SK-N-SH (cell line): ENCODE measurements at regions not wholly inside any gene's neighbourhood (a gene's known extent, or its start where the extent isn't known, plus 50 kb on each side); places are given as distances from the start of the nearest gene placed in this dataset.

ENCODE experiments used
- CTCF ChIA-PET: fragments of 300-600, 350-600 bp; formaldehyde crosslinking; extraction: SDS; loops from one replicate; lab custom pipeline; 2021; lab: Yijun Ruan, JAX
- POLR2A ChIA-PET: fragments of 350-600 bp; sonication (Branson Sonifier 250); formaldehyde crosslinking; extraction: SDS; loops from one replicate; lab custom pipeline; 2020; ENCODE audit warnings: antibody characterized with exemption, inconsistent platforms; lab: Yijun Ruan, JAX
- DNase-seq: peaks from one replicate; pipeline ENCODE4 v3.0.0; 2012
- H2AFZ ChIP-seq: fragments of 200-600 bp; sonication (generic); 2 replicates; pipeline ENCODE4 v1.8.1; 2016; ENCODE audit warnings: antibody characterized with exemption, mild to moderate bottlenecking, low read depth
- H3F3A ChIP-seq: fragments of 200-600 bp; sonication (generic); replicated peaks from 2 replicates; pipeline ENCODE3; 2016; ENCODE audit warnings: antibody characterized with exemption, mild to moderate bottlenecking; ENCODE audit not compliant: insufficient read depth
- H3K27ac ChIP-seq, 2 experiments: fragments of 200-500 bp in 1 of 2; fragments of 200-600 bp in 1 of 2; sonication (Bioruptor generic) in 1 of 2; sonication (generic), shearing (Covaris generic) in 1 of 2; 2 replicates each; pipeline versions ENCODE4 v1.5.1 to v1.6.1; 2014 to 2016; ENCODE audit warnings: low read depth in 2 of 2, inconsistent platforms in 1 of 2, low read length in 1 of 2, mild to moderate bottlenecking in 1 of 2, mixed read lengths in 1 of 2
- H3K27me3 ChIP-seq: fragments of 200-600 bp; sonication (generic), shearing (Covaris generic); 2 replicates; pipeline ENCODE4 v1.6.1; 2016; ENCODE audit warnings: mixed run types; ENCODE audit not compliant: insufficient read depth
- H3K36me3 ChIP-seq, 2 experiments: fragments of 200-500 bp in 1 of 2; fragments of 200-600 bp in 1 of 2; sonication (Bioruptor generic) in 1 of 2; sonication (generic) in 1 of 2; replicated peaks in 1 of 2; 2 replicates each; pipeline versions ENCODE3 to v1.5.1; 2014 to 2016; ENCODE audit warnings: low read length in 1 of 2, mild to moderate bottlenecking in 1 of 2; ENCODE audit not compliant: insufficient read depth in 2 of 2, control insufficient read depth in 1 of 2
- H3K4me1 ChIP-seq, 2 experiments: fragments of 200-500 bp in 1 of 2; fragments of 200-600 bp in 1 of 2; sonication (Bioruptor generic) in 1 of 2; sonication (generic), shearing (Covaris generic) in 1 of 2; 2 replicates each; pipeline versions ENCODE4 v1.5.1 to v1.6.1; 2014 to 2016; ENCODE audit warnings: low read depth in 1 of 2, low read length in 1 of 2, mixed run types in 1 of 2; ENCODE audit not compliant: insufficient read depth in 2 of 2, control insufficient read depth in 1 of 2
- H3K4me2 ChIP-seq: fragments of 200-600 bp; sonication (generic), shearing (Covaris generic); 2 replicates; pipeline ENCODE4 v1.6.1; 2017; ENCODE audit warnings: mixed run types
- H3K4me3 ChIP-seq, 2 experiments: fragments of 200-500 bp in 1 of 2; fragments of 200-600 bp in 1 of 2; sonication (Bioruptor generic) in 1 of 2; sonication (generic), shearing (Covaris generic) in 1 of 2; 2 replicates each; pipeline versions ENCODE4 v1.5.1 to v1.8.1; 2014 to 2016; ENCODE audit warnings: low read depth in 2 of 2, inconsistent platforms in 1 of 2, low read length in 1 of 2, mild to moderate bottlenecking in 1 of 2, mixed read lengths in 1 of 2, moderate library complexity in 1 of 2
- H3K79me2 ChIP-seq: fragments of 200-600 bp; sonication (generic); 2 replicates; pipeline ENCODE4 v1.8.1; 2017; ENCODE audit warnings: mild to moderate bottlenecking; ENCODE audit not compliant: insufficient read depth
- H3K9ac ChIP-seq: fragments of 200-600 bp; sonication (generic); 2 replicates; pipeline ENCODE4 v1.6.1; 2017; ENCODE audit warnings: mixed run types
- H3K9me2 ChIP-seq: fragments of 200-600 bp; sonication (generic); 2 replicates; pipeline ENCODE4 v1.6.1; 2017; ENCODE audit warnings: mixed run types
- H3K9me3 ChIP-seq: fragments of 200-600 bp; sonication (generic); 2 replicates; pipeline ENCODE4 v1.6.1; 2017; ENCODE audit warnings: mixed run types, mild to moderate bottlenecking, moderate library complexity
- H4K20me1 ChIP-seq: fragments of 200-600 bp; sonication (generic); 2 replicates; pipeline ENCODE4 v1.6.1; 2017; ENCODE audit warnings: mild to moderate bottlenecking, mixed run types; ENCODE audit not compliant: insufficient read depth
- GATA2 ChIP-seq: sonication (generic); formaldehyde crosslinking; IDR thresholded peaks from 2 replicates; pipeline ENCODE4 v1.5.0; 2020; ENCODE audit warnings: mild to moderate bottlenecking, missing genetic modification reagents
- MEF2A ChIP-seq: IDR thresholded peaks from 2 replicates; pipeline ENCODE4 v1.4.0; 2012; ENCODE audit warnings: low read depth, borderline replicate concordance
- MXI1 ChIP-seq: IDR thresholded peaks from 2 replicates; pipeline ENCODE4 v1.6.1; 2012; ENCODE audit warnings: mild to moderate bottlenecking, low read depth, low read length, improper control_type of control experiment
- NRF1 ChIP-seq: IDR thresholded peaks from 2 replicates; pipeline ENCODE4 v1.6.1; 2012; ENCODE audit warnings: low read depth, mild to moderate bottlenecking, low read length
- POLR2AphosphoS5 ChIP-seq: IDR thresholded peaks from 2 replicates; pipeline ENCODE4 v1.6.1; 2012; ENCODE audit warnings: low read depth, low read length
- REST ChIP-seq: IDR thresholded peaks from 2 replicates; pipeline ENCODE4 v1.6.1; 2012; ENCODE audit warnings: mild to moderate bottlenecking, low read depth, low read length, moderate library complexity
- TCF12 ChIP-seq: IDR thresholded peaks from 2 replicates; pipeline ENCODE4 v1.4.0; 2012
- WGBS: methylation state at CpG from one replicate; pipeline ENCODE4 v1.1.6; 2017; ENCODE audit warnings: low lambda C conversion rate; 5-methylcytosine and 5-hydroxymethylcytosine counted together
- TF ChIP-seq, protein P1 (sequence below): IDR thresholded peaks from 2 replicates; pipeline ENCODE4; 2012
- TF ChIP-seq, protein P2 (sequence below): fragments of 150-350 bp; IDR thresholded peaks from 2 replicates; pipeline ENCODE4 v1.6.1; 2017; ENCODE audit warnings: antibody characterized with exemption, low read length, low read depth, borderline replicate concordance

DNA sequence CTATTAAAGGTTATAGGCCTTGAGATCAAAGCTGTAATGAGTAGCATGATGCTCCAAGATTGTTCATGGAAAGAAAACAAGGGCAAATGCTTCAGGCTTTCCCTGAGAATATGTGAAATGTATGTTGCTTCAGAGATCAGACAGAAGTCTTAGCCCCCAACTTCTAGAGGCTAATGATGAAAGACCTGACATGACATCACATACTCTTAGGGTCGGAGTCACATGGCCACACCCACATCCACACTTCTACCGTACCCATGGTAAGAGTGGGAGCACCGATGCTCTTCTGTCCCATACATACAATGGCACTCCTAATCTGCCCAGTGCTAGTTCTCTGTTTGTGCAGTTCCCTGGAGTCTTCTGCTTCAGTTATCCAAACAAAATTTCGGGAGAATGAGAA is 111.9 kb upstream of the ACSL4 start (continued):
- TF ChIP-seq REST: no peak
- TF ChIP-seq GATA2 (CRISPR knock-in tag): no peak
- TF ChIP-seq, protein P1, sequence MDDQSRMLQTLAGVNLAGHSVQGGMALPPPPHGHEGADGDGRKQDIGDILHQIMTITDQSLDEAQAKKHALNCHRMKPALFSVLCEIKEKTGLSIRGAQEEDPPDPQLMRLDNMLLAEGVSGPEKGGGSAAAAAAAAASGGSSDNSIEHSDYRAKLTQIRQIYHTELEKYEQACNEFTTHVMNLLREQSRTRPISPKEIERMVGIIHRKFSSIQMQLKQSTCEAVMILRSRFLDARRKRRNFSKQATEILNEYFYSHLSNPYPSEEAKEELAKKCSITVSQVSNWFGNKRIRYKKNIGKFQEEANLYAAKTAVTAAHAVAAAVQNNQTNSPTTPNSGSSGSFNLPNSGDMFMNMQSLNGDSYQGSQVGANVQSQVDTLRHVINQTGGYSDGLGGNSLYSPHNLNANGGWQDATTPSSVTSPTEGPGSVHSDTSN: no peak
- no peak for TF ChIP-seq TCF12
- TF ChIP-seq MEF2A: no peak
- TF ChIP-seq MXI1: no peak
- TF ChIP-seq, protein P2, sequence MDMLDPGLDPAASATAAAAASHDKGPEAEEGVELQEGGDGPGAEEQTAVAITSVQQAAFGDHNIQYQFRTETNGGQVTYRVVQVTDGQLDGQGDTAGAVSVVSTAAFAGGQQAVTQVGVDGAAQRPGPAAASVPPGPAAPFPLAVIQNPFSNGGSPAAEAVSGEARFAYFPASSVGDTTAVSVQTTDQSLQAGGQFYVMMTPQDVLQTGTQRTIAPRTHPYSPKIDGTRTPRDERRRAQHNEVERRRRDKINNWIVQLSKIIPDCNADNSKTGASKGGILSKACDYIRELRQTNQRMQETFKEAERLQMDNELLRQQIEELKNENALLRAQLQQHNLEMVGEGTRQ: no peak

GRCh38 chrX:109845996-109846395 is 112.9 kb upstream of the ACSL4 start:
- DNase-seq: no peak
- 47% methylated on average over 4 of the region's 4 CpGs for WGBS
- H2AFZ ChIP-seq: no peak overlapping the region
- ChIA-PET CTCF (interaction anchor here (2.0 kb wide), 1 partner anchor 11 kb away, joined by 10 read pairs; no protein-coding TSS in a partner anchor), POLR2A (no interaction called here)
- no peak overlapping the region for H3K9ac ChIP-seq
- no peak overlapping the region for H3K4me3 ChIP-seq
- H3F3A ChIP-seq: peaks cover 5% of the 10 kb centered on the region
- no peaks in the 10 kb centered on the region for H3K27me3 ChIP-seq
- TF ChIP-seq NRF1: no peak
- TF ChIP-seq, protein P2: no peak
- no peak for TF ChIP-seq POLR2AphosphoS5
- TF ChIP-seq TCF12: no peak
- no peak overlapping the region for H3K4me2 ChIP-seq
- peaks cover 4 to 17% of the 10 kb centered on the region in 2 experiments; a peak in 2 of 4 replicates for H3K4me1 ChIP-seq
- H3K36me3 ChIP-seq: no peaks in the 10 kb centered on the region
- H3K79me2 ChIP-seq: no peaks in the 10 kb centered on the region
- H3K9me3 ChIP-seq: no peaks in the 10 kb centered on the region
- no peaks in the 10 kb centered on the region for H3K9me2 ChIP-seq
- no peak overlapping the region for H3K27ac ChIP-seq
- H4K20me1 ChIP-seq: no peaks in the 10 kb centered on the region
